H1 (cell line): ENCODE measurements at regions not wholly inside any gene's neighbourhood (a gene's known extent, or its start where the extent isn't known, plus 50 kb on each side); places are given as distances from the start of the nearest gene placed in this dataset.

Experiments
- CTCF ChIA-PET: fragments of 300-600 bp; sonication (Branson Sonifier 250); formaldehyde crosslinking; loops from one replicate; lab custom pipeline; 2021; ENCODE audit not compliant: partially characterized antibody; lab: Charles Lee
- POLR2A ChIA-PET: fragments of 300-600 bp; sonication (Branson Sonifier 250); formaldehyde crosslinking; loops from one replicate; lab custom pipeline; 2021; ENCODE audit warnings: inconsistent platforms; ENCODE audit not compliant: partially characterized antibody; lab: Charles Lee
- DNase-seq, 2 experiments: peaks; one replicate each; pipeline versions ENCODE4 v3.0.0 to v3.0.0-alpha.2; 2010 to 2022; ENCODE audit warnings: low spot score in 2 of 2, low read depth in 1 of 2, mixed read lengths in 1 of 2
- FAIRE-seq: peaks from 2 replicates; lab custom pipeline; 2011; peaks lifted over from hg19 to GRCh38; lab: Jason Lieb, UNC
- H2AFZ ChIP-seq: 2 replicates; pipeline ENCODE4 v1.8.1; 2012; ENCODE audit warnings: low read length, inconsistent platforms
- H2AK5ac ChIP-seq: 2 replicates; pipeline ENCODE4 v1.6.1; 2013; ENCODE audit warnings: low read depth, low read length
- H2BK120ac ChIP-seq: replicated peaks from 2 replicates; pipeline ENCODE3; 2013; ENCODE audit warnings: low read depth, low read length, inconsistent platforms
- H2BK12ac ChIP-seq: 2 replicates; pipeline ENCODE4 v1.6.1; 2013; ENCODE audit warnings: low read depth, low read length
- H2BK15ac ChIP-seq: 2 replicates; pipeline ENCODE4 v1.6.1; 2013; ENCODE audit warnings: low read length
- H2BK20ac ChIP-seq: 2 replicates; pipeline ENCODE4 v1.6.1; 2013; ENCODE audit warnings: low read length
- H2BK5ac ChIP-seq: 2 replicates; pipeline ENCODE4 v1.6.1; 2013; ENCODE audit warnings: low read depth, low read length
- H3K14ac ChIP-seq: 2 replicates; pipeline ENCODE4 v1.6.1; 2013; ENCODE audit warnings: inconsistent platforms; ENCODE audit not compliant: insufficient read length
- H3K18ac ChIP-seq: 2 replicates; pipeline ENCODE4 v1.6.1; 2013; ENCODE audit warnings: low read length; ENCODE audit errors: extremely low read depth
- H3K23ac ChIP-seq: 2 replicates; pipeline ENCODE4 v1.6.1; 2013; ENCODE audit warnings: inconsistent platforms; ENCODE audit not compliant: insufficient read length
- H3K23me2 ChIP-seq: 2 replicates; pipeline ENCODE4 v1.6.1; 2013; ENCODE audit warnings: low read depth, low read length
- H3K27ac ChIP-seq: 2 replicates; pipeline ENCODE4 v1.6.1; 2011; ENCODE audit warnings: low read depth, low read length, inconsistent platforms
- H3K27me3 ChIP-seq, 4 experiments: replicated peaks in 1 of 4; 1 replicate in 1 of 4; 2 replicates in 3 of 4; pipeline versions ENCODE4 v1.6.1 to v1.8.1; 2011 to 2013; ENCODE audit warnings: low read length in 3 of 4, mild to moderate bottlenecking in 3 of 4, inconsistent platforms in 2 of 4, mixed read lengths in 2 of 4, moderate library complexity in 1 of 4; ENCODE audit not compliant: control insufficient read depth in 3 of 4, insufficient read depth in 3 of 4; ENCODE audit errors: extremely low read depth in 1 of 4
- H3K36me3 ChIP-seq, 4 experiments: 2 replicates each; pipeline versions ENCODE4 v1.6.1 to v1.8.1; 2011 to 2013; ENCODE audit warnings: mild to moderate bottlenecking in 4 of 4, low read length in 3 of 4, moderate library complexity in 2 of 4, control low read depth in 1 of 4, inconsistent platforms in 1 of 4; ENCODE audit not compliant: insufficient read depth in 4 of 4, control insufficient read depth in 2 of 4
- H3K4ac ChIP-seq: replicated peaks from 2 replicates; pipeline ENCODE3; 2013; ENCODE audit warnings: low read length, low read depth, mixed read lengths, inconsistent platforms; ENCODE audit not compliant: insufficient read length
- H3K4me1 ChIP-seq, 4 experiments: replicated peaks in 1 of 4; 1 replicate in 1 of 4; 2 replicates in 3 of 4; pipeline versions ENCODE4 v1.6.1 to v1.8.1; 2011 to 2013; ENCODE audit warnings: low read length in 3 of 4, inconsistent platforms in 2 of 4, mixed read lengths in 1 of 4; ENCODE audit not compliant: insufficient read depth in 4 of 4, control insufficient read depth in 3 of 4
- H3K4me2 ChIP-seq, 2 experiments: 2 replicates each; pipeline versions ENCODE4 v1.6.1 to v1.8.1; 2011 to 2013; ENCODE audit warnings: low read depth in 2 of 2, low read length in 2 of 2, control low read depth in 1 of 2, inconsistent platforms in 1 of 2, mild to moderate bottlenecking in 1 of 2; ENCODE audit not compliant: insufficient read depth in 1 of 2
- H3K4me3 ChIP-seq, 4 experiments: fragments of 200-600, 300-600 bp in 1 of 4; sonication (generic), shearing (Covaris generic), sonication (Bioruptor Twin) in 1 of 4; 2 replicates each; pipeline versions ENCODE4 v1.5.1 to v1.8.1; 2011 to 2016; ENCODE audit warnings: low read length in 4 of 4, low read depth in 3 of 4, control low read depth in 2 of 4, inconsistent platforms in 2 of 4, mild to moderate bottlenecking in 2 of 4, mixed read lengths in 1 of 4, moderate library complexity in 1 of 4; ENCODE audit not compliant: insufficient read depth in 2 of 4; ENCODE audit errors: extremely low read depth in 1 of 4
- H3K56ac ChIP-seq: replicated peaks from 2 replicates; pipeline ENCODE3; 2013; ENCODE audit warnings: low read depth, mild to moderate bottlenecking, mixed read lengths, low read length, inconsistent platforms; ENCODE audit not compliant: insufficient read length
- H3K79me1 ChIP-seq: 2 replicates; pipeline ENCODE4 v1.6.1; 2013; ENCODE audit warnings: low read depth, low read length, control low read depth
- H3K79me2 ChIP-seq, 2 experiments: 2 replicates each; pipeline versions ENCODE4 v1.6.1 to v1.8.1; 2012 to 2013; ENCODE audit warnings: low read length in 2 of 2, mild to moderate bottlenecking in 2 of 2, inconsistent platforms in 1 of 2; ENCODE audit not compliant: insufficient read depth in 2 of 2, control insufficient read depth in 1 of 2
- H3K9ac ChIP-seq, 4 experiments: replicated peaks in 1 of 4; 1 replicate in 1 of 4; 2 replicates in 3 of 4; pipeline versions ENCODE4 v1.6.1 to v1.8.1; 2011 to 2013; ENCODE audit warnings: low read depth in 3 of 4, low read length in 3 of 4, control low read depth in 2 of 4, mild to moderate bottlenecking in 2 of 4, moderate library complexity in 2 of 4, inconsistent platforms in 1 of 4; ENCODE audit errors: extremely low read depth in 1 of 4
- H3K9me3 ChIP-seq, 2 experiments: 2 replicates each; pipeline versions ENCODE4 v1.6.1 to v1.8.1; 2012 to 2013; ENCODE audit warnings: mild to moderate bottlenecking in 2 of 2, moderate library complexity in 2 of 2, control low read depth in 1 of 2, inconsistent platforms in 1 of 2, low read depth in 1 of 2, low read length in 1 of 2, mixed read lengths in 1 of 2; ENCODE audit not compliant: insufficient read depth in 2 of 2
- H4K20me1 ChIP-seq, 2 experiments: replicated peaks in 1 of 2; 2 replicates each; pipeline versions ENCODE3 to v1.8.1; 2011 to 2013; ENCODE audit warnings: inconsistent platforms in 2 of 2, low read length in 2 of 2, mild to moderate bottlenecking in 1 of 2; ENCODE audit not compliant: insufficient read depth in 2 of 2, control insufficient read depth in 1 of 2
- H4K5ac ChIP-seq: 2 replicates; pipeline ENCODE4 v1.6.1; 2013; ENCODE audit warnings: low read length, low read depth, mixed read lengths, inconsistent platforms; ENCODE audit not compliant: insufficient read length
- H4K8ac ChIP-seq: 2 replicates; pipeline ENCODE4 v1.8.0; 2013; ENCODE audit warnings: mild to moderate bottlenecking, moderate library complexity, low read length, inconsistent platforms; ENCODE audit not compliant: insufficient read depth; ENCODE audit errors: extremely low read depth
- H4K91ac ChIP-seq: replicated peaks from 2 replicates; pipeline ENCODE3; 2013; ENCODE audit warnings: low read length, mixed read lengths, inconsistent platforms; ENCODE audit not compliant: insufficient read length
- BCL11A ChIP-seq, 2 experiments: IDR thresholded peaks; one replicate each; pipeline ENCODE4 v1.6.1; 2011; ENCODE audit warnings: low read depth in 2 of 2, low read length in 2 of 2, mild to moderate bottlenecking in 2 of 2
- EZH2 ChIP-seq: fragments of 200-600 bp; sonication (generic); IDR thresholded peaks from 2 replicates; pipeline ENCODE4 v1.7.1; 2012; ENCODE audit warnings: low read depth, mild to moderate bottlenecking, moderate library complexity, low read length, inconsistent platforms; ENCODE audit not compliant: severe bottlenecking
- HDAC2 ChIP-seq, 2 experiments: fragments of 300-600 bp in 1 of 2; sonication (generic) in 1 of 2; IDR thresholded peaks; 2 replicates each; pipeline ENCODE4 v1.6.1; 2011 to 2012; ENCODE audit warnings: low read depth in 2 of 2, low read length in 2 of 2, mild to moderate bottlenecking in 2 of 2, moderate library complexity in 2 of 2, borderline replicate concordance in 1 of 2, inconsistent platforms in 1 of 2
- MAFK ChIP-seq: IDR thresholded peaks from 2 replicates; pipeline ENCODE4 v1.6.1; 2012; ENCODE audit warnings: low read depth, mild to moderate bottlenecking, improper control_type of control experiment, low read length
- SP1 ChIP-seq: IDR thresholded peaks from 2 replicates; pipeline ENCODE4 v1.6.1; 2011; ENCODE audit warnings: low read depth, low read length
- WGBS, 2 experiments: shearing (Covaris generic) in 1 of 2; methylation state at CpG; one replicate each; pipeline versions ENCODE4 v1.1.6 to v1.1.7; 2013 to 2015; ENCODE audit warnings: low lambda C conversion rate in 2 of 2, mixed read lengths in 2 of 2, inconsistent platforms in 1 of 2, low coverage in 1 of 2, missing lambda C conversion rate in 1 of 2; ENCODE audit not compliant: insufficient replicate concordance in 2 of 2, insufficient coverage in 1 of 2, insufficient read length in 1 of 2; ENCODE audit errors: extremely low coverage in 1 of 2, missing lambda C conversion rate in 1 of 2; 5-methylcytosine and 5-hydroxymethylcytosine counted together

GRCh38 chr5:167998148-167998767 lies 293.2 kb upstream of the WWC1 start:
- no peak overlapping the region for H2AK5ac ChIP-seq
- no peak overlapping the region for H2AFZ ChIP-seq
- ChIA-PET CTCF (interaction anchor here (1.2 kb wide), 1 partner anchor 79 kb away, joined by 3 read pairs; no protein-coding TSS in a partner anchor), POLR2A (no interaction called here)
- H3K36me3 ChIP-seq = no peaks in the 10 kb centered on the region
- no peaks in the 10 kb centered on the region for H3K27me3 ChIP-seq
- no peaks in the 10 kb centered on the region for H4K20me1 ChIP-seq
- no peak overlapping the region for H3K56ac ChIP-seq
- H4K5ac ChIP-seq = no peak overlapping the region
- WGBS, 2 experiments = 88% methylated on average over 6 of the region's 6 CpGs; no CpG with 5 or more reads in 1 of the 2 experiments
- no peak overlapping the region for H2BK120ac ChIP-seq
- H2BK15ac ChIP-seq = no peak overlapping the region
- H4K91ac ChIP-seq = no peak overlapping the region
- H2BK12ac ChIP-seq = no peak overlapping the region
- no peak overlapping the region for H3K18ac ChIP-seq
- no peak overlapping the region for H3K4me3 ChIP-seq
- no peaks in the 10 kb centered on the region for H3K79me2 ChIP-seq
- H2BK5ac ChIP-seq = no peak overlapping the region
- no peaks in the 10 kb centered on the region for H3K9me3 ChIP-seq
- no peak overlapping the region for H3K27ac ChIP-seq
- no peak overlapping the region for H3K23ac ChIP-seq
- no peak overlapping the region for H4K8ac ChIP-seq
- no peak overlapping the region for H3K4ac ChIP-seq
- no peak overlapping the region for H3K14ac ChIP-seq
- H3K79me1 ChIP-seq = no peaks in the 10 kb centered on the region
- no peaks in the 10 kb centered on the region for H3K4me1 ChIP-seq
- H3K4me2 ChIP-seq = no peak overlapping the region
- H2BK20ac ChIP-seq = no peak overlapping the region
- no peak overlapping the region for H3K9ac ChIP-seq
- FAIRE-seq (no peak), DNase-seq (no peak)
- no peaks in the 10 kb centered on the region for H3K23me2 ChIP-seq
- no peak for TF ChIP-seq SP1
- no peak for TF ChIP-seq MAFK
- no peak for TF ChIP-seq BCL11A (IDR thresholded peaks at IDR 0.05; ENCODE audit: low read depth in 2 of 2, low read length in 2 of 2)
- TF ChIP-seq HDAC2 (IDR thresholded peaks at IDR 0.05; ENCODE audit: borderline replicate concordance in 1 of 2, low read depth in 2 of 2, low read length in 2 of 2) = no peak
- no peak for TF ChIP-seq EZH2
